NT2/D1 (cell line): ENCODE measurements at regions not wholly inside any gene's neighbourhood (a gene's known extent, or its start where the extent isn't known, plus 50 kb on each side); places are given as distances from the start of the nearest gene placed in this dataset.

Source experiments
- YY1 ChIP-seq: IDR thresholded peaks from 2 replicates; pipeline ENCODE4 v1.6.1; 2011; ENCODE audit not compliant: insufficient read length, insufficient read depth
- ZNF274 ChIP-seq: IDR thresholded peaks from 2 replicates; pipeline ENCODE4 v1.6.1; 2011; ENCODE audit warnings: mild to moderate bottlenecking, low read depth, low read length

- TF ChIP-seq YY1 (no peak), ZNF274 (no peak)
These were observed 64.0 kb downstream of the BMP2 start for GRCh38 chr20:6831461-6831860.
